Thyroid gland (tissue), 4 donors: ENCODE measurements at regions not wholly inside any gene's neighbourhood (a gene's known extent, or its start where the extent isn't known, plus 50 kb on each side); places are given as distances from the start of the nearest gene placed in this dataset.

Experiments used
- DNase-seq, 2 donors: peaks; one replicate each; pipeline ENCODE4 v3.0.0-alpha.2; 2019
- H3K27ac ChIP-seq, 3 donors: fragments of 200-600 bp; sonication (generic); 1 replicate in 2 of 3; 2 replicates in 1 of 3; pipeline ENCODE4 v1.5.1; 2016 to 2019; ENCODE audit warnings: mild to moderate bottlenecking in 1 of 3, moderate library complexity in 1 of 3
- H3K27me3 ChIP-seq: fragments of 200-600 bp; sonication (generic); one replicate; pipeline ENCODE4 v1.5.1; 2019
- H3K36me3 ChIP-seq, 2 donors: fragments of 200-600 bp; sonication (generic); one replicate each; pipeline ENCODE4 v1.5.1; 2016 to 2019
- H3K4me1 ChIP-seq, 2 donors: fragments of 200-600 bp; sonication (generic); one replicate each; pipeline ENCODE4 v1.5.1; 2017 to 2019
- H3K4me3 ChIP-seq, 3 donors: fragments of 200-600 bp; sonication (generic); replicated peaks in 1 of 3; 1 replicate in 2 of 3; 2 replicates in 1 of 3; pipeline ENCODE4 v1.5.1; 2016; ENCODE audit warnings: mild to moderate bottlenecking in 1 of 3
- H3K9me3 ChIP-seq: fragments of 200-600 bp; sonication (generic); one replicate; pipeline ENCODE4 v1.5.1; 2017
- CTCF ChIP-seq, 6 experiments: fragments of 200-600 bp in 3 of 6; fragments of 450-650 bp in 3 of 6; sonication (generic) in 3 of 6; IDR thresholded peaks; one replicate each; pipeline ENCODE4 v1.5.1; 2016 to 2019; ENCODE audit warnings: antibody characterized with exemption in 6 of 6, mild to moderate bottlenecking in 2 of 6, inconsistent platforms in 1 of 6, moderate library complexity in 1 of 6
- POLR2A ChIP-seq, 2 donors: fragments of 450-650 bp; IDR thresholded peaks; one replicate each; pipeline ENCODE4 v1.6.1; 2017; ENCODE audit warnings: antibody characterized with exemption in 2 of 2, mild to moderate bottlenecking in 2 of 2, moderate library complexity in 1 of 2
- WGBS, 2 donors: methylation state at CpG; one replicate each; pipeline ENCODE4 v1.1.5; 2017; 5-methylcytosine and 5-hydroxymethylcytosine counted together
- intact Hi-C: fragments of 100-400 bp; cut with DNase I; formaldehyde crosslinking; loops from one replicate; pipeline ENCODE4 v1.15.1; 2023

DNA sequence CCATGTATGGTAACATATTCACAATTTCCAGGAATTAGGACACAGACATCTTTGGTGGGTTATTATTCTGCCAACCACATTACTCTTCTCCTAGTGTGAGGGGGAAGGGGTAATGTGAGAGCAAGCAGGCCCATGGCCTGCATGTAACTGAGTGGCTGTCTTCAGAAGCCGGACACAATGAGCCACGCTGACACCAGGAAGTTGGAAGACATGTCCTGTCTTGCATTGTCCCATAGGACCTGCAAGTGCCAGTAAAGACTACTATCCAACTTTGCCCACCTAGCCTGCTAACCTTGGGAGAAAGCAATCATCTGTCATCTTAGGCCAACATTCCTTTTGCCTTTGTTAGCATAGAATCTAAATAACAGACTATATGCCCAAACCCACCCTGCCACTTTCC, 86.2 kb upstream of the SH3BP4 start:
- intact Hi-C loops: no loop called here
- no peaks in the 10 kb centered on the region for H3K36me3 ChIP-seq
- DNase-seq: no peak
- no peak overlapping the region for H3K27ac ChIP-seq
- H3K4me3 ChIP-seq: no peak overlapping the region
- H3K9me3 ChIP-seq: no peaks in the 10 kb centered on the region
- no peak for TF ChIP-seq CTCF (IDR thresholded peaks at IDR 0.05)
- TF ChIP-seq POLR2A (IDR thresholded peaks at IDR 0.05): no peak
- no peaks in the 10 kb centered on the region for H3K4me1 ChIP-seq
- WGBS, 2 donors: 88 to 93% methylated on average over 2 of the region's 2 CpGs
- H3K27me3 ChIP-seq: no peaks in the 10 kb centered on the region

- Histone ChIP-seq H3K9me3 (no peaks in the 10 kb centered on the region), H3K4me1 (no peaks in the 10 kb centered on the region), H3K4me3 (no peak overlapping the region), H3K27ac (no peak overlapping the region), H3K36me3 (no peaks in the 10 kb centered on the region), H3K27me3 (no peaks in the 10 kb centered on the region)
- intact Hi-C loops: no loop called here
- WGBS, 2 donors: 88 to 91% methylated on average over 5 of the region's 5 CpGs
- DNase-seq: no peak
- TF ChIP-seq CTCF (IDR thresholded peaks at IDR 0.05) (no peak), POLR2A (IDR thresholded peaks at IDR 0.05) (no peak)
Observed at GRCh38 chr2:234865040-234865439, 86.8 kb upstream of the SH3BP4 start.

GRCh38 chr2:234864506-234864905, 87.3 kb upstream of the SH3BP4 start:
- no peak for DNase-seq
- intact Hi-C loops: no loop called here
- H3K27me3 ChIP-seq: no peaks in the 10 kb centered on the region
- H3K4me3 ChIP-seq: no peak overlapping the region
- H3K36me3 ChIP-seq: no peaks in the 10 kb centered on the region
- H3K9me3 ChIP-seq: no peaks in the 10 kb centered on the region
- H3K4me1 ChIP-seq: no peaks in the 10 kb centered on the region
- 93 to 98% methylated on average over 5 of the region's 5 CpGs for WGBS, 2 donors
- no peak overlapping the region for H3K27ac ChIP-seq
- no peak for TF ChIP-seq POLR2A (IDR thresholded peaks at IDR 0.05)
- no peak for TF ChIP-seq CTCF (IDR thresholded peaks at IDR 0.05)

- DNase-seq: no peak
- Histone ChIP-seq H3K4me3 (no peak overlapping the region), H3K27ac (no peak overlapping the region), H3K27me3 (no peaks in the 10 kb centered on the region), H3K9me3 (no peaks in the 10 kb centered on the region), H3K36me3 (no peaks in the 10 kb centered on the region), H3K4me1 (no peaks in the 10 kb centered on the region)
- intact Hi-C loops: no loop called here
- TF ChIP-seq CTCF (IDR thresholded peaks at IDR 0.05) (no peak), POLR2A (IDR thresholded peaks at IDR 0.05) (no peak)
- 71 to 79% methylated on average over 16 to 17 of the region's 17 CpGs for WGBS, 2 donors
Observed at GRCh38 chr2:234863043-234863934, 88.5 kb upstream of the SH3BP4 start.
